Gastrocnemius medialis (tissue), 4 donors: ENCODE measurements at regions not wholly inside any gene's neighbourhood (a gene's known extent, or its start where the extent isn't known, plus 50 kb on each side); places are given as distances from the start of the nearest gene placed in this dataset.

ENCODE experiments used
- POLR2A ChIP-seq, 2 donors: fragments of 450-650 bp; IDR thresholded peaks; one replicate each; pipeline ENCODE4 v1.6.1; 2017; ENCODE audit warnings: antibody characterized with exemption in 2 of 2, mild to moderate bottlenecking in 2 of 2, moderate library complexity in 2 of 2
- TF ChIP-seq, protein P1 (sequence below), 5 experiments: fragments of 450-650 bp in 3 of 5; fragments of 200-600 bp in 2 of 5; sonication (generic) in 2 of 5; IDR thresholded peaks in 4 of 5; conservative IDR thresholded peaks in 1 of 5; 1 replicate in 4 of 5; 2 replicates in 1 of 5; pipeline ENCODE4 v1.5.1; 2016 to 2019; ENCODE audit warnings: antibody characterized with exemption in 5 of 5, mild to moderate bottlenecking in 3 of 5, moderate library complexity in 3 of 5

DNA sequence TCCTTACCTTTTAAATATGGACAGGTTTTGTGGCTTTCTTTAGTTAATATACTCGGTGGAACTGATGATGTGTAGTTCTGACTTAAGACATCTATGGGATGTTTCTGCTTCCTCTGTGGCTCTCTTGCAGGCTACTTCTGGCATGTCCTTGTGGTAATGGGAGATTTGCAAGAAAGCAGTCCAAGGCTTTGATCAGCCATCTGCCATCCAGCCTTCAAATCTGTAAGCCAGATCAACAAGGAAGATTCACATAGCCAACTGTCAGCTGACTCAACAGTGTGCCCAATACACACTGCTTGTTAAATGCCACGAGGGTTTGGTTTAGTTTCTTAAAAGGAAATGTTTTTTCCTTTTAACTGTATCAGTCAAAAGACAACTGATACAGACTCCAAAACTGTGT lies 722.2 kb upstream of the CHRM3 start:
- TF ChIP-seq, protein P1, sequence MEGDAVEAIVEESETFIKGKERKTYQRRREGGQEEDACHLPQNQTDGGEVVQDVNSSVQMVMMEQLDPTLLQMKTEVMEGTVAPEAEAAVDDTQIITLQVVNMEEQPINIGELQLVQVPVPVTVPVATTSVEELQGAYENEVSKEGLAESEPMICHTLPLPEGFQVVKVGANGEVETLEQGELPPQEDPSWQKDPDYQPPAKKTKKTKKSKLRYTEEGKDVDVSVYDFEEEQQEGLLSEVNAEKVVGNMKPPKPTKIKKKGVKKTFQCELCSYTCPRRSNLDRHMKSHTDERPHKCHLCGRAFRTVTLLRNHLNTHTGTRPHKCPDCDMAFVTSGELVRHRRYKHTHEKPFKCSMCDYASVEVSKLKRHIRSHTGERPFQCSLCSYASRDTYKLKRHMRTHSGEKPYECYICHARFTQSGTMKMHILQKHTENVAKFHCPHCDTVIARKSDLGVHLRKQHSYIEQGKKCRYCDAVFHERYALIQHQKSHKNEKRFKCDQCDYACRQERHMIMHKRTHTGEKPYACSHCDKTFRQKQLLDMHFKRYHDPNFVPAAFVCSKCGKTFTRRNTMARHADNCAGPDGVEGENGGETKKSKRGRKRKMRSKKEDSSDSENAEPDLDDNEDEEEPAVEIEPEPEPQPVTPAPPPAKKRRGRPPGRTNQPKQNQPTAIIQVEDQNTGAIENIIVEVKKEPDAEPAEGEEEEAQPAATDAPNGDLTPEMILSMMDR (IDR thresholded peaks at IDR 0.05 in 4 of 5, conservative IDR thresholded peaks at IDR 0.05 in 1 of 5) = no peak
- no peak for TF ChIP-seq POLR2A (IDR thresholded peaks at IDR 0.05)
